ENCODE measurements at regions not wholly inside any gene's neighbourhood (a gene's known extent, or its start where the extent isn't known, plus 50 kb on each side); places are given as distances from the start of the nearest gene placed in this dataset.

- TF ChIP-seq CTCF (IDR thresholded peaks at IDR 0.05; ENCODE audit: insufficient read depth, low read length, poor library complexity, severe bottlenecking): no peak
- no peak for TF ChIP-seq EZH2phosphoT487 (conservative IDR thresholded peaks at IDR 0.05; ENCODE audit: low read length)
These were observed 57.3 kb upstream of the SMARCA2 start for GRCh38 chr9:1957856-1958255.
